ENCODE measurements at regions not wholly inside any gene's neighbourhood (a gene's known extent, or its start where the extent isn't known, plus 50 kb on each side); places are given as distances from the start of the nearest gene placed in this dataset.

- no peak for TF ChIP-seq CTCF (IDR thresholded peaks at IDR 0.05; ENCODE audit: low read depth, low read length)
- TF ChIP-seq POLR2A (IDR thresholded peaks at IDR 0.05; ENCODE audit: extremely low read depth, insufficient read length), result no peak
- no peak for TF ChIP-seq MAX (IDR thresholded peaks at IDR 0.05; ENCODE audit: low read depth, low read length)
Measured at GRCh38 chr6:18676548-18676947, 289.4 kb downstream of the RNF144B start.
